Inflammatory macrophage treated with lipopolysaccharide for 1 hour (primary cell): ENCODE measurements at regions not wholly inside any gene's neighbourhood (a gene's known extent, or its start where the extent isn't known, plus 50 kb on each side); places are given as distances from the start of the nearest gene placed in this dataset.
A peak's percentile ranks its signal among the peaks of the same experiment; 100 is the strongest.

Experiments
- DNase-seq, 2 donors: peaks; one replicate each; pipeline ENCODE4 v3.0.0-alpha.2; 2020 to 2022

GRCh38 chr9:89888233-89888632 is 283.4 kb downstream of the GADD45G start:
- no peak for DNase-seq

DNA sequence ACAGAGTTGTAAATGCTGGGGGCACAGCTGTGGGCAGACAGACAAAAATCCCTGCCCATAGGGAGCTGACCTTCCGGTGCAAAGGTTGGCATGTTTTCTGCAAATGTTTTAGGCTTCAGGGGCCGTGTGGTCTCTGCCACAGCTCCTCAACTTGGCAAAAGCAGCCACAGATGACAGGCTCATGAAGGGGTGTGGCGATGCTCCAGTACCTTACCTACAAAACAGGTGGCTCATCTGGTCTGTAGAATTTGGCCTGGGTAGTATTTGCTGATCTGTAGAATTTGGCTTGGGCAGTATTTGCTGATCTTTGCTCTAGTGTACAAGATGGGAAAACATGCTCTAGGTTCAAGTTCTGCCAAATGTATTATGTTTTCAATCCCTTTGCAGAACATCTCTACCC is 283.9 kb downstream of the GADD45G start:
- DNase-seq: no peak

DNA sequence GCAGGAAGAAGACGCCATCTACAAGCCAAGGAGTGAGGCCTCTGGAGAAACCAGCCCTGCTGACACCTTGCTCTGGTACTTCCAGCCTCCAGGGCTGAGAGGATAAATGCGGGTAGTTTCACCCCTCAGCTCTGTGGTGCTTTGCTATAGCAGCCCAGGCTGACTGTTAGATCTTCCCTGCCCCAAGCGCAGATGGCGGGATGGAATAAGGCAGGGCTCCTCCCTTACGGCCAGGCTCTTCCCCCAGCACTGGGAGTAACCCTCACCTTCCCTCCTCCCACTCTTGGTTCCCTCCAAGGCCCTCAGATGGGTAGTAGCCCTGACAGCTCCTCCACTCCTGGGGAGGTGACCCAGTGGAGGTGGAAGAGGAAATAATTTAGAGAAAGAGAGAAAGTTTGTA is 285.1 kb downstream of the GADD45G start:
- no peak for DNase-seq

- no peak for DNase-seq
These were observed 285.6 kb downstream of the GADD45G start for GRCh38 chr9:89890326-89890980.

GRCh38 chr9:89891221-89891590 is 286.4 kb downstream of the GADD45G start:
- DNase-seq: no peak

DNA sequence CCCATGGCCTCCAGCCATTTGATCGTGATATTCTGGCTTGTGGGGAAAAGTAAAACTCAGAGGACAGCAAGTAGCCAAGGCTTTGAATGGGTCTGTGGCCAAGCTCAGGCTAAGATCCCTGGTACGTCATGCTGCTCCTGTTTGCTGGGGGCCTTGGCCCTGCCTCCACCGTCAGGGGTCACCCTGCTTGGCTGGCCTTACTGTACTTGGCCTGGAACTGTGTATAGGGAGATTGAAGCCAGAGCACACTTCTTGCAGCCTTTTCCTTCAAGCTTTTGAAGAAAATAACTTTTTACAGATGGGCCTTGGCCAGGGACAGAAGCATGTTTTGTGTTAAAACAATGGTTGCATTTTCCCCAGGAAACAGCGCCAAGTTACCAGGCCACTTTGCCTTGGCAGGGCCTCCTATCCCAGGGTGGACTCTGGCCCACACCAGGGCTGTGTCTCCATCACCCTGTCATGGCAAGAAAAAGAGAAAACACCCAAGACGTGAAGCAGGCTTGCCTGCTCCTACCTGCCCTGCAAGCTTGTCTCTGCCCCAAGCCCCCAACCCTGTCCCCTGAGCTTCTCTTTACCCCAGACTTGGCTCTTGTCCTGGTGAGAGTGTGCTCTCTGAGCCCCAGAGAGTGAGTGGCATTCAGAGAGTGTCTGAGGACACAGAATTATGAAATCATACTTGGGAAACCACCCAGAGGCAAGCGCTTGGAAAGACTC is 286.9 kb downstream of the GADD45G start:
- DNase-seq: peak; percentile 10 to 16

GRCh38 chr9:89892920-89893319 is 288.1 kb downstream of the GADD45G start:
- DNase-seq: no peak

- no peak for DNase-seq
These were observed 289.1 kb downstream of the GADD45G start for GRCh38 chr9:89893886-89894285.

- no peak for DNase-seq
These were observed 292.1 kb downstream of the GADD45G start for GRCh38 chr9:89896806-89897340.

GRCh38 chr9:89899573-89899972 is 294.8 kb downstream of the GADD45G start:
- DNase-seq: no peak

- DNase-seq: no peak
These were observed 297.1 kb downstream of the GADD45G start for GRCh38 chr9:89901920-89902319.

- DNase-seq: no peak
These were observed 297.8 kb downstream of the GADD45G start for GRCh38 chr9:89902450-89903140.

- no peak for DNase-seq
These were observed 298.3 kb downstream of the GADD45G start for GRCh38 chr9:89903141-89903475.

DNA sequence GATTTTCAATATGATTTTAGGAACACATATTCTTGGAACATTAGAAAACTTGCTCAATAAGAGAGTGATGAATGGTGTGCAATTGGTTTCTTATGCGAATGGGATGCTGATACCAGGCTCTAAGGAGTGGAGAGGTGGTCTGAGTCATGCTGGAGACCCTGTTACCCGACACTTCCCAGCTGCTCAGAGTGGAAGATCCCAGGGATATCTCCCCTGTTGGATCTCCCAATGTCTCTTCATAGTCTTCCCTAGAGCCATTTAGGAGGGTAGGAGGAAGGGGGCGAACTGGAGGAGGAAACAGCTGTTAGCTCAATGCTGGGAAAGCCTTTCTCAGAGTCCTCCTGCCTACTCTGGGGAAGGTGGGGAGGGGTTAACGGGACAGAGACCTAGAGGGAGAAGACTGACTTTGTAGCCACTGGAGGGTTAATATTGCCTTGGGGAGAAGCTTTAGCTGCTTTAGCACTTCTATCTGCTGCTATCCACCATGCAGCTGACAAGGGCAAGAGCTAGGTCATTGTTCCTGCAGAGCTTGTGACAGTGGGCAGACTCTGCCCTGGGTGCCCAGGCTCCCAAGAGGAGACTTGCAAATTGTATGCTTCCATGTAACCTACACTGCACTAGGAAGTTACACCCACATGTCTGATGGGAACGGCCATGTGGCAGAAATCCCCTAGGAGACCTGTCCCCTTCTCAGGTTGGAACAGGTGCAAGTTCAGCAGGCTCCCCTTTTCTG is 301.0 kb downstream of the GADD45G start:
- no peak for DNase-seq

- DNase-seq: no peak
These were observed 307.2 kb downstream of the GADD45G start for GRCh38 chr9:89911721-89912604.

DNA sequence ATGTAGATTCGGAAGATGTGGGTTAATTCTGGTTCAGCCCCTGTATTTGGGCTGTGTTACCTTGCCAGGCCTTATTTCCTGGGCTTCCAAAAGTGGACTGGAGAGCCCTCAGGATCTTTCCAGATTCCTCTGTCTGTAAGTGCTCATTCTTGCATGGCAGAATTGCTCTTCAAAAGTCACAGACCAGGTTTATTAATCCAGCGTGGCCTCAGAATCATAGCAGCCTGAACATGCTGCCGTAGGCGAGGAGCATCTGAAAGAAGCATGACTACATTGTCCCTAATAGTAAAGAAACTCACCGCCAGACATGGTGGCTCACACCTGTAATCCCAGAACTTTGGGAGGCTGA is 307.8 kb downstream of the GADD45G start:
- no peak for DNase-seq

GRCh38 chr9:89915187-89915586 is 310.4 kb downstream of the GADD45G start:
- peak in 1 of 2 donors; percentile 35 for DNase-seq

GRCh38 chr9:89916001-89916597 is 311.3 kb downstream of the GADD45G start:
- DNase-seq: no peak

DNA sequence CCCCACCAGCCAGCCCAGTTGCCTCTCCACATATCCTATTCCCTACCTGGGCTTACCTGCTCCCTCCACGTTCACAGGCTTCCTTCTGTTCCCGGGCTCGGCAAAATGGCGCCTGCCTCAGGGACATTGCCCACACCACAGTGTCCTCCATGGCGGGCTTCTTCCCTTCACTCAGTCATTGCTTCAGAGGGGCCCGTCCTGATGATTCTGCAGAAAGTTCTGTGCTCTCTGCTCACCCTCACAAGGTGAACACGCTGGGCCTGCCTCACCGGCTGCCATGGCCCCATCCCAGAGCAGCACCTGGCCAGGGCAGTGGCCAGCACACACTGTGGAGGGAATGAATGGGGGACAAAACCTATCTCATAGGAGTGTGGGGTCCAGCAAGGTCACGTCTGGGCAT is 313.0 kb downstream of the GADD45G start:
- no peak for DNase-seq

- DNase-seq: peak; percentile 56 to 62
These were observed 314.4 kb downstream of the GADD45G start for GRCh38 chr9:89919171-89919681.

GRCh38 chr9:89920131-89920530 is 315.3 kb downstream of the GADD45G start:
- no peak for DNase-seq

GRCh38 chr9:89920951-89921350 is 316.1 kb downstream of the GADD45G start:
- DNase-seq: no peak
